HG02970 (cell line): ENCODE measurements at regions not wholly inside any gene's neighbourhood (a gene's known extent, or its start where the extent isn't known, plus 50 kb on each side); places are given as distances from the start of the nearest gene placed in this dataset.

ENCODE experiments used
- ATAC-seq: cut with Tn5 transposase; IDR thresholded peaks from one replicate; pipeline ENCODE4 v1.9.1; 2021; ENCODE audit warnings: mild to moderate bottlenecking, moderate library complexity, moderate number of reproducible peaks; ENCODE audit not compliant: unreplicated experiment, low FRiP score

- no peak for ATAC-seq
These were observed 199.2 kb downstream of the ACTL7B start for GRCh38 chr9:108656566-108656965.

DNA sequence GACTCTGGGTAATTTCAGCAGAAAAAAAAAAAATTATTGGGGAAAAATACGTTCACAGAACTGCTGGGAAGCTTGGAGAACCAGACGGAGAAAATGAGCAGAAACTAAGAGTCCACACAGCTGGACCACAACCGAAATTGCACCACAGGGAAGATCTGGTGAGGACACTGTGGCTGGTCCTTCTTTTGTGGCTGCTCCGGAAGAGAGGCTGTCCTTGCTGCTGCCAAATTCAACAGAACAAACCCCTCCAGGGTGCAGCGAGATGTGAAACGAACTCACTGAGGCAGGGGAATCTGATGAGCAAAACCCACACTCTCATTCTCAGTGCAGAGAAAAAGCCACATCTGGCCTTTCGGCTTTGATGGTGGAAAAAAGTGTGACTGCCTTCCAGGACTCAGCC lies 200.0 kb downstream of the ACTL7B start:
- no peak for ATAC-seq

- no peak for ATAC-seq
These were observed 201.2 kb downstream of the ACTL7B start for GRCh38 chr9:108654566-108654965.

DNA sequence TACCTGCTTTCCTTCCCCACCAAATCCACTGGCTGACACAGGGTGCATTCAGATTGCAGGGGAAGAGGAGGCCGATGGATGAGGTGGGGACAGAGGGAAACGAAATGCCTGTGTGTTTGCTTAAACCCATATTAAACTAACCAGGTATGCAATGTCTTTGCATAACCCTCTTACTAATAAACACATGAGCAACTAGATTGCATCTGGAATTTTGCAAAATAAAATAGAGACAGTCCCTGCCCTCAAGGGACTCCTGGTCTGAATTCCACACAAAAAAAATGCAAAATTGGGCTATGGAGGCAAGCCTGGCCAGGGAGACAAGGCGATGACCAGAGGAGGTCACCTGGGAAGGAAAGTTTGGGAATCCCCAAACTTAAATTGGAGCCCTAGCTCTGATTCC lies 202.9 kb downstream of the ACTL7B start:
- ATAC-seq: no peak

DNA sequence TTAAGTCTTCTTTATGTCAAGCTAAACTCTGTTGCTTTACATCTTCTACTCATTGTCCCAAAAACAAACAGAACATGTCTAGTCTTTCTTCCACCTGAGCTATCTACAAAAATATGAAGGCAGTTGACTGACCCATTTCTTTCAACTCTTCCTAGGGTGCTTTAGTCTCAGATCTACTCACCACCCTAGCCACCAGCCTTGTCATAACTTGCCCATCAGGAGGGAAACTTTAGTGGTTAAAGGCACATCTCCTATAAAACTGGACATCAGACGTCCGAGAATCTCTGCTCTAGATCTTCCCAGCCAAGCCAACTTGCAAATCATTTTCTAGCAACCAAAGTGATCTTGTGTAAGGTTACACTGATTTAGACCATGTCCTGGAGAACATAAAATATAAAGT lies 205.0 kb downstream of the ACTL7B start:
- no peak for ATAC-seq

- ATAC-seq: no peak
These were observed 210.3 kb downstream of the ACTL7B start for GRCh38 chr9:108645520-108645919.

- no peak for ATAC-seq
These were observed 211.9 kb downstream of the ACTL7B start for GRCh38 chr9:108643731-108644510.

- no peak for ATAC-seq
These were observed 212.9 kb downstream of the ACTL7B start for GRCh38 chr9:108642871-108643270.

DNA sequence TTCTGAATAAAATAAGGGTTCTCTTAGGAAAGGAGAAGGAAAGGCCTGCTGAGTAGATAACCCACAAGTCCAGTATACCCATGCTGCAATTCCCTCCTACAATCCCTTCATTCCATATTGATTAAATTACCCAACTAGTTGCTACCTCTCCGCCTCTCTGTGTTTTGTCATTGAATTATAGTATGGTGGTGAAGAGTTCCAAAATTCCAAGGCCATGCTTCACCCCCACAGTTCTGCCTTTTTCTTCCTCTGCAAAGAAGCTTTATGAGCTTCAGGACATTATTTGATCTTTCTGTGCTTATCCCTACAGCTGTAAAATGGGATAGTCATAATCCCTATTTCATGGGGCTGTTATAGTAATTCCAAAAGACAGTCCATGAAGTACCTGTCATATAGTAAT lies 215.6 kb downstream of the ACTL7B start:
- ATAC-seq: no peak

GRCh38 chr9:108639696-108640095 lies 216.1 kb downstream of the ACTL7B start:
- ATAC-seq: no peak

DNA sequence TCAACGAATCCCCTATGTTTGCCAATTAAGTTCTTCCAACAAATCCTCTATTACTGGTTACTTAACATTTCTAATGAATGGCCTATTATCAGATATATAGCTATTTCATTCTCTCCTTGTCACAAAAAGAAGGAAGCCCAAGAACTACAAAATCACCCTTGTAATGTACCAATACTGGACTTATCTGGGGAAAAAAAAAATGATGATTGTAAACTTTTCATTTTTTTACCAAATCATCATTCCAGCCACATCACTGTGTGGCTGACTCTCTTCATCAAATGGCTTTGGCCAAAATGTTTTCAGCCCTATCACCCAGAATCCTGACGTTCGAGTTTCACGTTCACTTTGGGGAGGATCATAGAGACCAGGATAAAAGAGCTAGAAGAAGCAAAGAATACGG lies 216.7 kb downstream of the ACTL7B start:
- no peak for ATAC-seq

DNA sequence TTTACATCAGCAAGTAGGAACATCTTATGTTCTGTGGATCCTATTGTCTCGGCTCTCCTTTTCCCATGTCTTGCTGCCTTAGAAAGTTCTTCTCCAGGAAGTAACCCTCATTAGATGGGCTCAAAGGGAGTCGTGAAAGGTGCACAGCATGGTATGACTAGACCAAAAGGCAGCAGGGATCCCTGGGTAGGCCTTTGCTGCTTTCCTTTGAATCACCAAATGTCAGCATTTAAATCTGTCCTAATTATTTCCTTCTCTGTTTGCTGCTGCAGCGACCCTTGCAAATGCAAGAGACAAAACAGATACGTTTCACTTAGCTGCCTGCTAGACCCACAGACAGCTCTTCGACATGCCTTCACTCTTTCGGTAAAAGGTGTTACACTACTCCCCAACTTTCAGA lies 218.4 kb downstream of the ACTL7B start:
- ATAC-seq: no peak

GRCh38 chr9:108636013-108636412 lies 219.8 kb downstream of the ACTL7B start:
- ATAC-seq: no peak

DNA sequence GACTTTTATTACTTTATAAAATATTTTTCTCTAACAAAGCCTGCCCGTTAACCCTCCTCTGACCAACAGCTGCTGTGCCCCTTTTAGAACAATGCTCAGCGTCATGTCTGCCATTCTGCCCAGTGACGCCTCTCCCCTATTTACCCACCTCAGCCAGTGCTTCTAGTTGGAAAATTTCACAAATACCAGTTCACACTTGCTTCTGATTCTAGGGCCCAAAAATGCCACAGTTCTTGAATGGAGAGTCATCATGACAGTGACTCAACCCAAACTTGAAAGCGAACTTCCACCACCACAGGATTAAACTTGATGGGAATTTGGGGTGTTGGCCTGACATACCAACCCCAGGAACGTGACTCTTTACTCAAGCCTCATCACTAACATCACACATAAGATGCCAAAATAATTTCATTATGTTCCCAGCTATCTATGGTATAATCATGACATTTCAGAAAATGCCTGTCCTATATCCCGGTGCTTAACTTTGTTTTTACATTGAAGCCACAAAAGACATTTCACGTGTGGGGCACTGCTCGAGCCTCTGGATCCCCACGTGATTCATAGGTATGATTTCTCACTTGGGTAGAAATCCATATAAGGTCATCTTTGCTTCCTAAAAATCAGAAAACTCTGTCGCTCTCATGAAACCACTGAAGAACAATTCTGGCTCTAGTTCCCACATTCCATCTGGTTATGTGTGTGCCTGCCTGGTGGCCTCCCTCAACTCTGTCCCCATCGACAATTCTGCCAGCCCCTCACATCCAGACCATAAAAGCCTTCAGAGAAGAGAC lies 220.9 kb downstream of the ACTL7B start:
- no peak for ATAC-seq

GRCh38 chr9:108634204-108634603 lies 221.6 kb downstream of the ACTL7B start:
- ATAC-seq: no peak

GRCh38 chr9:108631496-108632285 lies 224.1 kb downstream of the ACTL7B start:
- ATAC-seq: no peak

DNA sequence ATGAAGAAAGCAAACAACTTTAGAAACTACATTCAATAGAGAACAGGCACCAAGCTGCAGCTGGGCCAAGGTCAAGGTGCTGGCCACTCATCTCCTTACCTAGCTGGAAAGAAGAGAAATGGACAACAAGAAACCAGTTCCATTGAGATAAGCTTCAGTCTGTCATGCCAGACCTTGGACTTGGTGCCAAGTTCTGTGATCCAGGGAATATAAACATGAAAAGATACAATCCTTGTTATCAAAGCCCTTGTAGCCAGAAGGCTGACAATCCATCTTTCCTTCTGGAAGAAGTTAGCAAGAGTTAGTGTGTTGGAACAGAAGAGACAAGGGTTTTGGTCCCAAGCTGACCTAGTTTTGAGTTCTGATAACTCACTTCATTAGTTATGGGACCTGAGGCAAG lies 227.5 kb downstream of the ACTL7B start:
- no peak for ATAC-seq

DNA sequence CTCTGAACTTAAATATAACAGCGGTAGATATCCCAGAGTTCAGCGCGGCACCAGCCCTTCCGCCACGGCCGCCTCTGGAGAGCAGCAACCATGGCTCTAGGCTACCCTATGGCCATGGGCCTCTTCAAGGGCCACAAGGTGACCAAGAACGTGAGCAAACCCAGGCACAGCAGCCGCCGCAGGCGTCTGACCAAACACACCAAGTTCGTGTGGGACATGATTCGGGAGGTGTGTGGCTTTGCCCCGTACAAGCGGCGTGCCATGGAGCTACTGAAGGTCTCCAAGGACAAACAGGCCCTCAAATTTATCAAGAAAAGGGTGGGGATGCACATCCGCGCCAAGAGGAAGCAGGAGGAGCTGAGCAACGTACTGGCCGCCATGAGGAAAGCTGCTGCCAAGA lies 229.0 kb downstream of the ACTL7B start:
- no peak for ATAC-seq

- no peak for ATAC-seq
These were observed 233.6 kb downstream of the ACTL7B start for GRCh38 chr9:108621991-108622855.

DNA sequence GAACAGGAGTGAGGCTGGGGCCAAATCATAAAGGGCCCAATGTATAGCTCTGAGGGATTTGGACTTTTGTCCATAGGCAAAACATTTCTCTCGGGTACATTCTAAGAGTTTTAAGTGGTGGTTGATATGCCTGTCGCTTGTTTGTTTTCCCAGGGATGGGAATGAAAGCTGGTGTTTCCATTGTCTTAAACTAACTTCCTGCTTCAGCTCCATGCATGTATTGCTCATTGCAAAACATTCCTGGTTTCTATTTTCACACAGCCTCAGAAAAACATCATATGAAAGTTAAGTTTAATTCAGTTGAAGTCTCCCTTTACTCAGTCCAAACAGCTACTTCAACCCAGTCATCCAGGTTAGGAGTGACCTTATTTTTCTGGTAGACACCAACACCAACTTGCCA lies 235.0 kb downstream of the ACTL7B start:
- no peak for ATAC-seq
